ENCODE measurements at regions not wholly inside any gene's neighbourhood (a gene's known extent, or its start where the extent isn't known, plus 50 kb on each side); places are given as distances from the start of the nearest gene placed in this dataset.

DNA sequence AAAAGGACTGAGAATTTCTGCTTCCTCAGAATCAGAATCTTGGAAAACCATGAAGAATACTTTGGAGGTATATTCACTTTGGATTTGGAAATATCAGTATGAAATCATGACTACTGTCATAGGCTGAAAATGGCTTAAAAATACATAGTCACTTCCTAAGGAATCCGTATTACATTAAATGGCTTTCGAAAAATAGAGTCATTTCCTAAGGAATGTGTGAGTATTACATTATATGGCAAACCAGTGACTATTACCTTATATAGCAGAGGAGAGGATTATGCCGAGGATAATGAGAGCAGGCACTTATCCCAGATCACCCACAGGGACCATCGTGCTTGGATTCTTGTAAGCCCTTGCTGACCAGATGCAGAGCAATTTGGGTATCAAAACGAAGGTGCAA, 1471.8 kb downstream of the EFNB2 start:
- Histone ChIP-seq H3K79me1 (ENCODE audit: low read depth, low read length) (no peaks in the 10 kb centered on the region), H4K5ac (ENCODE audit: insufficient read length, low read depth, low read length) (no peak overlapping the region), H2AFZ (ENCODE audit: low read length) (no peak overlapping the region), H3K4ac (replicated peaks; ENCODE audit: insufficient read length, low read depth, low read length) (no peak overlapping the region), H3K4me1 (replicated peaks in 1 of 4; ENCODE audit: control insufficient read depth in 3 of 4, insufficient read depth in 4 of 4, low read length in 3 of 4) (no peaks in the 10 kb centered on the region), H2BK120ac (replicated peaks; ENCODE audit: low read depth, low read length) (no peak overlapping the region), H2BK15ac (ENCODE audit: low read length) (no peak overlapping the region), H2BK20ac (ENCODE audit: low read length) (no peak overlapping the region), H3K14ac (ENCODE audit: insufficient read length) (no peak overlapping the region), H3K79me2 (ENCODE audit: control insufficient read depth in 1 of 2, insufficient read depth in 2 of 2, low read length in 2 of 2) (no peaks in the 10 kb centered on the region), H3K4me3 (ENCODE audit: extremely low read depth in 1 of 4, insufficient read depth in 2 of 4, low read depth in 3 of 4, low read length in 4 of 4) (no peak overlapping the region), H2BK12ac (ENCODE audit: low read depth, low read length) (no peak overlapping the region), H3K23me2 (ENCODE audit: low read depth, low read length) (no peaks in the 10 kb centered on the region), H3K9ac (replicated peaks in 1 of 4; ENCODE audit: extremely low read depth in 1 of 4, low read depth in 3 of 4, low read length in 3 of 4) (no peak overlapping the region), H4K91ac (replicated peaks; ENCODE audit: insufficient read length, low read length) (no peak overlapping the region), H3K27ac (ENCODE audit: low read depth, low read length) (no peak overlapping the region), H3K9me3 (ENCODE audit: insufficient read depth in 2 of 2, low read depth in 1 of 2, low read length in 1 of 2) (no peaks in the 10 kb centered on the region), H2AK5ac (ENCODE audit: low read depth, low read length) (no peak overlapping the region), H4K8ac (ENCODE audit: extremely low read depth, insufficient read depth, low read length) (no peak overlapping the region), H3K56ac (replicated peaks; ENCODE audit: insufficient read length, low read depth, low read length) (no peak overlapping the region), H3K18ac (ENCODE audit: extremely low read depth, low read length) (no peak overlapping the region), H4K20me1 (replicated peaks in 1 of 2; ENCODE audit: control insufficient read depth in 1 of 2, insufficient read depth in 2 of 2, low read length in 2 of 2) (no peaks in the 10 kb centered on the region), H3K27me3 (replicated peaks in 1 of 4; ENCODE audit: control insufficient read depth in 3 of 4, extremely low read depth in 1 of 4, insufficient read depth in 3 of 4, low read length in 3 of 4) (no peaks in the 10 kb centered on the region), H3K4me2 (ENCODE audit: insufficient read depth in 1 of 2, low read depth in 2 of 2, low read length in 2 of 2) (no peak overlapping the region), H2BK5ac (ENCODE audit: low read depth, low read length) (no peak overlapping the region), H3K36me3 (ENCODE audit: control insufficient read depth in 2 of 4, insufficient read depth in 4 of 4, low read length in 3 of 4) (no peaks in the 10 kb centered on the region), H3K23ac (ENCODE audit: insufficient read length) (no peak overlapping the region)
- DNase-seq (ENCODE audit: low read depth in 1 of 2, low spot score in 2 of 2): no peak
- POLR2A ChIA-PET (ENCODE audit: partially characterized antibody): no interaction called here
- CTCF ChIA-PET (ENCODE audit: partially characterized antibody): no interaction called here
- TF ChIP-seq CHD1 (IDR thresholded peaks at IDR 0.05; ENCODE audit: low read depth, low read length) (no peak), PHF8 (conservative IDR thresholded peaks at IDR 0.05; ENCODE audit: low read depth, low read length) (no peak), GABPA (IDR thresholded peaks at IDR 0.05; ENCODE audit: borderline replicate concordance, insufficient read depth, low read length) (no peak), RNF2 (IDR thresholded peaks at IDR 0.05; ENCODE audit: borderline replicate concordance, low read depth, low read length, missing control alignments, poor library complexity, severe bottlenecking) (no peak), SIN3A (conservative IDR thresholded peaks at IDR 0.05 in 1 of 2, IDR thresholded peaks at IDR 0.05 in 1 of 2; ENCODE audit: low read depth in 1 of 2, low read length in 2 of 2) (no peak), KDM4A (IDR thresholded peaks at IDR 0.05; ENCODE audit: low read depth, low read length, severe bottlenecking) (no peak), SP4 (IDR thresholded peaks at IDR 0.05; ENCODE audit: low read length) (no peak), POLR2A (IDR thresholded peaks at IDR 0.05; ENCODE audit: control extremely low read depth in 1 of 2, low read depth in 2 of 2, low read length in 2 of 2) (no peak), BRCA1 (IDR thresholded peaks at IDR 0.05; ENCODE audit: low read depth, low read length) (no peak)
- no peak for FAIRE-seq
- 96% methylated on average over 5 of the region's 5 CpGs; no CpG with 5 or more reads in 1 of the 2 experiments for WGBS, 2 experiments (ENCODE audit: extremely low coverage in 1 of 2, insufficient coverage in 1 of 2, insufficient read length in 1 of 2, insufficient replicate concordance in 2 of 2, low coverage in 1 of 2, low lambda C conversion rate in 2 of 2, missing lambda C conversion rate in 1 of 2)
